A673 (cell line): ENCODE measurements at regions not wholly inside any gene's neighbourhood (a gene's known extent, or its start where the extent isn't known, plus 50 kb on each side); places are given as distances from the start of the nearest gene placed in this dataset.

Experiments used
- CTCF ChIP-seq: fragments of 300-800, 200-600 bp; sonication (generic); conservative IDR thresholded peaks from 2 replicates; pipeline ENCODE4 v1.5.1; 2017; ENCODE audit warnings: low read depth, mild to moderate bottlenecking, antibody characterized with exemption, low read length, moderate library complexity, mixed read lengths
- EZH2 ChIP-seq: fragments of 200-600 bp; sonication (generic); IDR thresholded peaks from 2 replicates; pipeline ENCODE4 v1.6.1; 2017; ENCODE audit warnings: borderline replicate concordance, low read depth, mild to moderate bottlenecking, mixed read lengths, antibody characterized with exemption, low read length; ENCODE audit not compliant: poor library complexity, severe bottlenecking

DNA sequence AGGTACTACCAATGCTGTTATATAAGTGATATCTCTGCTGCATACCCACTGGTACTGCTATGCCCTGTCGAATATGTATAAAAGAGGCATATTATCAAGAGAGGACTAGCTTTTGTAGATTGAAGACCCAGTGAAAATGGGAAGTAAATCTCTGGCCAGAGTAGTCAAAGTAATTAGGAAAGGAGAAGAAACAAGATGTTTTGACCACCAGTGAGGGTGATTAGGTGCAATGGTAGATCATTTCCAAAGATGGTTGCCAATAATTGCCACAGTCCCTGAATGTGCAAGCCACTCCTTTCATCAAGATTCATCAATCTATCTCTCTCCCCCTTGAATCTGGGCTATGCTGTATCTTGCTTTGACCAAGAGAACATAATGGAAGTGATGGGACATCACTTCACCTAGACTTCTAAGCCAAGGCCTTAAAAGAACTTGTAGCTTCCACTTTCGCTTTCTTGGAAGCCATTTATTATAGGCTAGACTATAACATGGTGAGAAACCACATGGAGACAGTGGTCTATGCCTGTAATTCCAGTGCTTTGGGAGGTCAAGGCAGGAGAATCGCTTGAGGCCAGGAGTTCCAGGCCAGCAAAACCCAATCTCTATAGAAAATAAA lies 52.6 kb upstream of the ST8SIA6 start:
- TF ChIP-seq CTCF = no peak
- TF ChIP-seq EZH2 = no peak
